Stomach (tissue), 8 donors: ENCODE measurements at regions not wholly inside any gene's neighbourhood (a gene's known extent, or its start where the extent isn't known, plus 50 kb on each side); places are given as distances from the start of the nearest gene placed in this dataset.

Source experiments
- DNase-seq, 2 donors: peaks; one replicate each; pipeline versions ENCODE4 v3.0.0 to v3.0.0-alpha.2; 2013 to 2019
- H3K27ac ChIP-seq, 5 donors: fragments of 200-600 bp in 4 of 5; sonication (generic) in 4 of 5; one replicate each; pipeline ENCODE4 v1.5.1; 2013 to 2019; ENCODE audit warnings: mild to moderate bottlenecking in 1 of 5, moderate library complexity in 1 of 5
- H3K27me3 ChIP-seq, 3 donors: fragments of 200-600 bp; sonication (generic); one replicate each; pipeline ENCODE4 v1.5.1; 2017 to 2019; ENCODE audit warnings: mixed run types in 1 of 3
- H3K36me3 ChIP-seq, 4 donors: fragments of 200-600 bp; sonication (generic); 1 replicate in 3 of 4; 2 replicates in 1 of 4; pipeline ENCODE4 v1.5.1; 2016 to 2019
- H3K4me1 ChIP-seq, 4 donors: fragments of 200-600 bp; sonication (generic); one replicate each; pipeline ENCODE4 v1.5.1; 2016 to 2019
- H3K4me3 ChIP-seq, 4 donors: fragments of 200-600 bp; sonication (generic) in 3 of 4; one replicate each; pipeline ENCODE4 v1.5.1; 2016 to 2019; ENCODE audit warnings: mild to moderate bottlenecking in 1 of 4
- H3K9me3 ChIP-seq, 4 donors: fragments of 200-600 bp; sonication (generic); one replicate each; pipeline ENCODE4 v1.5.1; 2016 to 2019
- EP300 ChIP-seq: sonication (generic); formaldehyde crosslinking; IDR thresholded peaks from one replicate; pipeline ENCODE4 v1.6.1; 2017; ENCODE audit warnings: antibody characterized with exemption
- POLR2A ChIP-seq, 4 donors: fragments of 450-650 bp; IDR thresholded peaks; one replicate each; pipeline ENCODE4 v1.6.1; 2016; ENCODE audit warnings: antibody characterized with exemption in 4 of 4, control low read depth in 2 of 4, mild to moderate bottlenecking in 1 of 4, moderate library complexity in 1 of 4
- POLR2AphosphoS5 ChIP-seq, 3 donors: sonication (generic); formaldehyde crosslinking; IDR thresholded peaks; one replicate each; pipeline ENCODE4 v1.6.1; 2016; ENCODE audit warnings: antibody characterized with exemption in 3 of 3
- WGBS, 5 donors: extraction: QIAGEN DNeasy Blood & Tissue Kit in 3 of 5; methylation state at CpG; one replicate each; pipeline versions ENCODE4 v1.1.5 to v1.1.7; 2013 to 2018; 5-methylcytosine and 5-hydroxymethylcytosine counted together
- intact Hi-C: fragments of 100-400 bp; cut with DNase I; formaldehyde crosslinking; loops from one replicate; pipeline ENCODE4 v1.15.1; 2023; ENCODE audit warnings: low total_unique reads
- TF ChIP-seq, protein P1 (sequence below), 7 experiments: fragments of 450-650 bp in 4 of 7; fragments of 200-600 bp in 3 of 7; sonication (generic) in 3 of 7; IDR thresholded peaks; one replicate each; pipeline ENCODE4 v1.5.1; 2016 to 2019; ENCODE audit warnings: antibody characterized with exemption in 7 of 7, control low read depth in 2 of 7, mild to moderate bottlenecking in 1 of 7
- donor health status: healthy with polysubstance abuse.
- donor health status: Bipolar disorder and iron deficiency.
- donor health status: healthy.

DNA sequence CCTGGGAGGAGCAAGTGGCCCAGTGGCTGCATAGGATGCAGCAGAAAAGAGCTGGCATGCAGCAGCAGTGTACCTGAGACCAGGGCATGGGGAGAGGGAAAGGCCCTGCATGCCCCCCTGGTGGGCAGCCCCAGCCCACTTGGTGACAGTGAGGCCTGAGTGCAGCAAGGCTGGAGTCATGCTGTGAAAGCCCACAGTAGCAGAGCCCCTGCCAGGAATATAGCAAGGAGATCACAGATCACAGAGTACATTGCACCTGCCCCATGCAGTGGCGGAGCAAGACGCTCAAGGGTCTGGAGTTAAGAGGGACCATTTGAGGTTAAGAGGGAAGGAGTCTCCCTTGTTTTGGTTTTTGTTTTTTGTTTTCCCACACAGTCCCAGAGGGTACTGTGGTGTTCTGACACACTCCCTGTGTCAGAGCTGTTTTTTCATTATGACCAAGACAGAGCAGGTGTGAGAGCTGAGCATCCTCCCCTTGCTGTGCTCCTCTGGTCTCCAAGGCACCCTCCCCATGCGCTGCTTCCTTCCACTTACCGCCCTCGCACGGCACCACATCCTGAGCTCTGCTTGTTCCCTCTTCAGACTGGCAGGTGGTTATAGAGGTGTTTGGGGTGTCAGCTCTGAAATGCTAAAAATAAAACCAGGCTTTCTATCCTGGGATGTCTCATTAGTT lies 85.0 kb upstream of the UBL3 start:
- TF ChIP-seq EP300 (no peak), POLR2AphosphoS5 (IDR thresholded peaks at IDR 0.05) (no peak), POLR2A (IDR thresholded peaks at IDR 0.05) (no peak)
- TF ChIP-seq, protein P1, sequence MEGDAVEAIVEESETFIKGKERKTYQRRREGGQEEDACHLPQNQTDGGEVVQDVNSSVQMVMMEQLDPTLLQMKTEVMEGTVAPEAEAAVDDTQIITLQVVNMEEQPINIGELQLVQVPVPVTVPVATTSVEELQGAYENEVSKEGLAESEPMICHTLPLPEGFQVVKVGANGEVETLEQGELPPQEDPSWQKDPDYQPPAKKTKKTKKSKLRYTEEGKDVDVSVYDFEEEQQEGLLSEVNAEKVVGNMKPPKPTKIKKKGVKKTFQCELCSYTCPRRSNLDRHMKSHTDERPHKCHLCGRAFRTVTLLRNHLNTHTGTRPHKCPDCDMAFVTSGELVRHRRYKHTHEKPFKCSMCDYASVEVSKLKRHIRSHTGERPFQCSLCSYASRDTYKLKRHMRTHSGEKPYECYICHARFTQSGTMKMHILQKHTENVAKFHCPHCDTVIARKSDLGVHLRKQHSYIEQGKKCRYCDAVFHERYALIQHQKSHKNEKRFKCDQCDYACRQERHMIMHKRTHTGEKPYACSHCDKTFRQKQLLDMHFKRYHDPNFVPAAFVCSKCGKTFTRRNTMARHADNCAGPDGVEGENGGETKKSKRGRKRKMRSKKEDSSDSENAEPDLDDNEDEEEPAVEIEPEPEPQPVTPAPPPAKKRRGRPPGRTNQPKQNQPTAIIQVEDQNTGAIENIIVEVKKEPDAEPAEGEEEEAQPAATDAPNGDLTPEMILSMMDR (IDR thresholded peaks at IDR 0.05), result no peak
- 52 to 76% (median 58%) methylated on average over 6 of the region's 6 CpGs for WGBS, 5 donors
- H3K4me3 ChIP-seq, result peak overlapping the region in 1 of 4 donors; percentile 26
- peaks cover 0 to 11% (median 8%) of the 10 kb centered on the region in 4 donors for H3K4me1 ChIP-seq
- no peaks in the 10 kb centered on the region for H3K9me3 ChIP-seq
- no peaks in the 10 kb centered on the region for H3K36me3 ChIP-seq
- intact Hi-C loops, result no loop called here
- peak overlapping the region in 1 of 5 donors; percentile 56 for H3K27ac ChIP-seq
- peak; percentile 48 to 71 for DNase-seq
- no peaks in the 10 kb centered on the region for H3K27me3 ChIP-seq

DNA sequence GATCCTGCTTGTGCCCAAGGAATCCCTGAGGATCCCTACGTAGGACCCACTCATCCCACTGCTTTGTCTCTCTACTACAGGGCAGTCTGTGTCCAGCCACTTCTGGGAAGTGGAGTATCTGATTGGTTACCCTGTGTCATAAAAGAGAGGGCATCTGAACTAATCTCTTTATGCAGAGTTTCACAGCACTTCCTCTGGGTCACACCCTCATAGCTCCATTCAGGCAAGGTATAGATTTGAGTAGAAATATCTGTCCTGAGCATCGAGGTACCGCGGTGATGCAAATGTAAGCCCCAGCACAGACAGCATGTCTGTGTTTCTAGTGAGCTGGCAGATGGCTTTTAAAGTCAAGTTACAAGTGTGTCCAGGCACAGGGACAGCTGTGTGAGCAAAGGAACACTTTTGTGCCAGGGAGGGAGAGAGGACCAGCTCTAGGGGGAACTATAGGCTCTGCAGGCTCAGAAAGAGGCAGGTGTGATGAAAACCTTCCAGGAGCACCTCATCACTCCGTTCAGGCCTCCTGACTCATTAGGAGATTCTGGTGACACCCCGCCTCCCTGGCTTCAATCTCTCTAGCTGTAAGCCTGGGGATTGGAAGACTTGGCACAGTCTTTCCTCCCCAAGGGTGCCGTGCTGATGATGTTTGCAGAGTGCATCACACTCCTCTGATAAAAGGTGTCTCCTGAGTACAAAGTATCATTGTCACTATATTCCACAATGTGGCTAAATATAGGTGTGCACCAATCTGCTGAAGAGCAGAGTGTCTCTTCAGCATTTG lies 84.3 kb upstream of the UBL3 start:
- H3K27ac ChIP-seq, result no peak overlapping the region
- TF ChIP-seq POLR2AphosphoS5 (IDR thresholded peaks at IDR 0.05), result no peak
- TF ChIP-seq EP300, result no peak
- TF ChIP-seq, protein P1 (IDR thresholded peaks at IDR 0.05), result no peak
- TF ChIP-seq POLR2A (IDR thresholded peaks at IDR 0.05), result no peak
- no peak for DNase-seq

DNA sequence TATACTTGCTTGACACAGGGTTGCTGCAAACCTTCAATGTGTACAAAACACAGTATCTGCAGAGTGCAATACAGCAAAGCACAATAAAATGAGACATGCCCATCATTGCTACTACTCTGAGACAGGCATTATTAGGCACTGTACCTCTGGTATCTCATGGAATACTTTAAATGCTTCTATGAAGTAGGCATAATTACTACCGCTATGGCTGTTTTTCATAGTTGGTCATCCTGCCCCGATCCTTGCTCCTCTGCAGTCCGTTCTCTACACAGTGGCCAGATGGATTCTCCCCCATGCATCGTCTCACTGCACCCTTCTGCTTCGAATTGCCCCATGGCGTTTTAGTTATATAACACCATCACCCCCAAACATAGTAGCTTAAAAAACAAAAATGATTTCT lies 83.0 kb upstream of the UBL3 start:
- intact Hi-C loops, result no loop called here
- Histone ChIP-seq H3K36me3 (no peaks in the 10 kb centered on the region), H3K27me3 (no peaks in the 10 kb centered on the region), H3K9me3 (no peaks in the 10 kb centered on the region), H3K4me3 (no peak overlapping the region), H3K4me1 (peaks cover 0 to 11% (median 8%) of the 10 kb centered on the region in 4 donors), H3K27ac (no peak overlapping the region)
- TF ChIP-seq EP300 (no peak), POLR2A (IDR thresholded peaks at IDR 0.05) (no peak), POLR2AphosphoS5 (IDR thresholded peaks at IDR 0.05) (no peak)
- TF ChIP-seq, protein P1 (IDR thresholded peaks at IDR 0.05), result no peak
- 93 to 98% (median 97%) methylated on average over 6 of the region's 6 CpGs for WGBS, 5 donors
- DNase-seq, result no peak

More for the DNA sequence above, 84.3 kb upstream of the UBL3 start:
- no peaks in the 10 kb centered on the region for H3K36me3 ChIP-seq
- H3K4me3 ChIP-seq, result no peak overlapping the region
- no peaks in the 10 kb centered on the region for H3K27me3 ChIP-seq
- H3K4me1 ChIP-seq, result peaks cover 0 to 11% (median 8%) of the 10 kb centered on the region in 4 donors
- no peaks in the 10 kb centered on the region for H3K9me3 ChIP-seq
- intact Hi-C loops, result no loop called here
- 76 to 90% (median 77%) methylated on average over 7 of the region's 7 CpGs for WGBS, 5 donors

DNA sequence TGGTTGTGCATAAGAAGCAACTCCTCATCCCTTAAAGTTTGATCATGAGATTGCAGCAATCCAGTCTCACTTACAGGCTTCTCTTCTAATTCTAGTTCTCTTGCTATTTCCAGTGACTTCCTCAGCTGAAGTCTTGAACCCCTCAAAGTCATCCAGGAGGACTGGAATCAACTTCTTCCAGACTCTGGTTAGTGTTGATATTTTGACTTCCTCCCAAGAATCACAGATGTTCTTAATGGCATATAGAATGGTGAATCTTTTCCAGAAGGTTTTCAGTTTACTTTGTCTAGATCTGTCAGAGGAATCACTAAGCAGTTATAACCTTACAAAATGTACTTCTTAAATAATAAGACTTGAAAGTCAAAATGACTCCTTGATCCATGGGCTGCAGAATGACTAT lies 81.3 kb upstream of the UBL3 start:
- intact Hi-C loops, result no loop called here
- H3K4me1 ChIP-seq, result peaks cover 0 to 11% (median 8%) of the 10 kb centered on the region in 4 donors
- H3K9me3 ChIP-seq, result no peaks in the 10 kb centered on the region
- no peak for DNase-seq
- no peak overlapping the region for H3K27ac ChIP-seq
- H3K27me3 ChIP-seq, result no peaks in the 10 kb centered on the region
- H3K36me3 ChIP-seq, result no peaks in the 10 kb centered on the region
- no peak overlapping the region for H3K4me3 ChIP-seq
- no peak for TF ChIP-seq POLR2AphosphoS5 (IDR thresholded peaks at IDR 0.05)
- TF ChIP-seq POLR2A (IDR thresholded peaks at IDR 0.05), result no peak
- TF ChIP-seq, protein P1 (IDR thresholded peaks at IDR 0.05), result no peak
- TF ChIP-seq EP300, result no peak
